Endothelial cell of hepatic sinusoid (primary cell): ENCODE measurements at regions not wholly inside any gene's neighbourhood (a gene's known extent, or its start where the extent isn't known, plus 50 kb on each side); places are given as distances from the start of the nearest gene placed in this dataset.

ENCODE experiments used
- in situ Hi-C: cut with HindIII; loops from 2 replicates; pipeline ENCODE4 v1.10.0; 2017; ENCODE audit warnings: low sequenced_read_pairs

DNA sequence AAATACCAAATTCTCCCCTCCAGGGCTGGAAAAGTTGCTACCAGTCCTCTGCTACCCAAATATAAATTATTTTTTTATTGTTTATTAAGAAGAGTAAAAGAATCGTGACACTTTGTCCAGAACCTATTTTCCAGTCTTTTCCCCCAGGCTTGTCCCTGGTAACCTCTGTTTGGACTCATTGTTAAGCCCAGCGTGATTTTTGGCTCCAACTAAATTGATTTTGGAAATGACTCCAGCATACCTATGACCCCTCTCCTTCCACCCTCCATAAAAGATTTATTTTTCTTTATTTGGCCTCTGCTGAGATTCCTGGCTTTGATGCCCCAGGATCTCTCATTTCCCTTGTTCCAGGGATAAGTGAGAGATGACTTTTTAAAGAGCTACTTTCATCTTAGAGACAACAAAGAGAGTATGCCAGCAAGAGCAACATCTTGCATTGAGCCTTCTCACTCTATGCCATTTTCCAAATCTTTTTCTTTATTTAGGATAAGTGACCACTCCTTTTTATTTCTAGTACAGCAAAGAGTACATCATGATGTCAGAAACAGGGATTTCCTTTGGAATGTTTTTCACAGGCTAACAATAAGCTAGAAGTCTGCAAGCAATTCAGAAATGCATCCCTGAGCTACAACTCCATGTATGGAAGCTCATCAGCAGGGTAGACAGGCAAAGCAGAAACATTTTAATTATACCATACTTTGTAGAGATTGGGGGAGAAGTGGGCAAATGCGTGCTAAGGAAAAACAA is 75.8 kb downstream of the DAD1 start:
- in situ Hi-C loops, result no loop called here

DNA sequence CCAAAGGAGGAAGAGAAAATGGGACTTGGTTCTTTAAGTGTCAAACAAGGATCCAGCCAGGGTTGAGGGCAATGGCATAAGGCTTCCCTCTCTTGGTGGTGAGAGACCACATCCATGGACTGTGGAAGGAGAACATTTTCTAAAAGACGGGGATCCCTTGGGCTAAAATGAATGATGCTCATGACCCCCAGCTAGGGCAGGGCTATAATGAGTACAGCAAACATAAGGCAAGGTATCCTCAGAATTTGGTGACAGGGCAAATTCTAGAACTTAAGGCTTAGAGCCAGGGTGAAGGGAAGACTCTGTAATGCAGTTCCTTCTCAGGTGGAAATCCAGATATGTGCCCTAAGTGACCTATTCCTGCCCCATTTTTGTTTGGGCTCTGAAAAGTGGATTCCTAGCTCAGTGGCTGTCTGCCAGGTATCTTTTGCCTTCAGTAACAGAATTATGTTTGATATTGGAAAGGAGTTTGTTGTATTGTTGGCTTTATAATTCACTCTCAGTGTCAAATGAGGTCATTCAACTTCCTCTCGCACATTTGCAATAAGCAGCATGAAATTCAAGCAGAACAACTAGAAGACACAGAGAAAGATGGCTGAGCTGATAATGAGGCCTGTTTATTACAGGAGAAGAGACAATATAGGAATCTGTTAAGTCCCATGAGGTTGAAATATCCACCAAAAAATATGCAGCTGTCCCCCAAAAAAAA is 76.8 kb downstream of the DAD1 start:
- in situ Hi-C loops, result no loop called here

DNA sequence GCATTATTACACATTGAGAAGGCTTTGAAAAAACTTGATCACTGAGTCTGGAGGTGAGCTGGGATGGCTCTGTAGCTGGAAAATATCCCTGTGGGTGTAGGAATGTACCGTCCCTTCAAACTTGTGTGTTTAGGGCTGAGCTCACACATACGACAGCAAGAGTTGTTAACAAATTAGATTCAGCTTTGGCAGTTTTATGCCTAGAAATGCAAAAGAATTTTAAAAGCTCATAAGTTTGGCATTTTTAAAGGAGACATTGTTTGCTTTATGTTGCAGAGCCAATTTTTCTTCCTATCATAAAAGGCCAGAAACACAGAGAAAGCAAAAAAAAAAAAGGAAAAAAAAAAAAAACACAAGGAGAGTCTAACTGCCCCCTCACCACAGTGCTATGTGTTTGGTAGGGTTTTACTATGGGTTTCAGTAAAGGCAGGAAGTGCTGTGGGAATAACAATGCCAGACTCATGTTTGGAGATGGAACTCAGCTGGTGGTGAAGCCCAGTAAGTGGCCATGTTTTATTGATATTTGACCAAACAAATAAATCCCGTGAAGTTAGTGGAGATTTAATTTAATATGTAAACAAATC is 78.4 kb downstream of the DAD1 start:
- in situ Hi-C loops, result no loop called here

GRCh38 chr14:22509751-22510300 is 79.2 kb downstream of the DAD1 start:
- in situ Hi-C loops, result no loop called here

- in situ Hi-C loops, result no loop called here
Observed at GRCh38 chr14:22509036-22509709, 79.9 kb downstream of the DAD1 start.

GRCh38 chr14:22508662-22509035 is 80.4 kb downstream of the DAD1 start:
- in situ Hi-C loops, result no loop called here

DNA sequence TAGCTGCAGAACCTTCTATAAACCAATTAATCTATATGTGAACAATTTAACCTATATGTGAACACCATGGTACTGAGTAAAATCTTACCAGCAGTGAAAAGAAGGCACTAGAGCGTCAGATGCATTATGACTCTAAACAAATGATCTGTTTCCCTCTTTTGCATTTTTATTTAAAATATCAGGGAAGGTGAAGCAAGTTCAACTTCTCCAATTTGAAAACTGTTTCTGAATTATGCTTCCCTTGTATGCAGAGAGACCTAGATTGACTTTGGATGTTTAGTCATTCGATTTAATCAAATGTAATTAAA is 80.9 kb downstream of the DAD1 start:
- in situ Hi-C loops, result no loop called here

GRCh38 chr14:22506778-22507351 is 82.2 kb downstream of the DAD1 start:
- in situ Hi-C loops, result no loop called here

DNA sequence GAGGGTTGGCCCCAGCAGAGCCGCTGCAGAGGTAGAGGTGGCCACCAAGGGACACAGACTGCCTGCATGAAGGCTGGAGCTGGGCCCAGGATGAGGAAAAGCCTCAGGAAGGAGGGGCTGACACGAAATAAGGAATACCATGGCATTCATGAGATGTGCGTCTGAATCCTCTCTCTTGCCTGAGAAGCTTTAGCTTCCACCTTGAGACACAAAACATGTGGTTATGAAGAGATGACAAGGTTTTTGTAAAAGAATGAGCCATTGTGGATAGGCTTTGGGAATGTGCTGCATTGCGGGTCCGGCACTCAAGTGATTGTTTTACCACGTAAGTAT is 82.7 kb downstream of the DAD1 start:
- in situ Hi-C loops, result no loop called here

- in situ Hi-C loops, result no loop called here
Observed at GRCh38 chr14:22505697-22506377, 83.2 kb downstream of the DAD1 start.

DNA sequence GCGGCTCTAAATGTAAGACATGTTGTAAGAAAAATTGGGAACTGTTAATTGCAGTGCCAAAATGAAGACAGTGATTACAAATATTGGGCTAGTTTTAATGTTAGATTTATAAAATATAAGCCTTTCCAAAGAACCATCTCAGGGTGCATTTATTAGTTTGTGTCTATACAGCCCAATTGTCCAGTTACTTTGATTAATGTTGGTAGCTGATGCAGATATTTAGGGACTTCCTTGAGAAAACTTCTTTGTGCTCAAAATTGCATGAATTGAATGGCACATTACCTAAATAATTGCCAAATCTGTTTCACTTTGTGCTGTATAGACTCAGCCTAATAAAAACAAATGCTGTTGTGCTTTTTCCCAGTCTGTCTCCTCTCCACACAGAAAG is 83.7 kb downstream of the DAD1 start:
- in situ Hi-C loops, result no loop called here

- in situ Hi-C loops, result no loop called here
Observed at GRCh38 chr14:22502551-22502950, 86.5 kb downstream of the DAD1 start.

DNA sequence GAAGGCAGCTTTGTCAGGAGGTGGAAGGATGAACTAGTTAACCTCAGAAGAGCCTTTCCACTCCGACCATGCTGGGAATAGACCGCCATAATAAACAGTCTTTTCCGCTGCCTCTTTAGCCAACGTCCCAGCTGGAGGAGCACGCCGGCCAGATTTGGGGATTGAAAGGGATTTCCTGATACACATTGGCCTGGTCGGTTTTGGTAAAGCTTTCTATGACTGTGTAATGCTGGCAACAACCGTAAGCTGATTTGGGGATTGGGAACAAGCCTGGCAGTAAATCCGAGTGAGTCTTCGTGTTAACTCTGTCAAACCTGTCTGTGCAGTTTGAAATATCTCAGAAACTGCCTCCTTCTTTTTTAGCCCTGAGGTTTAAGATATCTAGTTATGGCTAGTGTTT is 87.0 kb downstream of the DAD1 start:
- in situ Hi-C loops, result no loop called here

- in situ Hi-C loops, result no loop called here
Observed at GRCh38 chr14:22500954-22501726, 87.9 kb downstream of the DAD1 start.

- in situ Hi-C loops, result no loop called here
Observed at GRCh38 chr14:22500525-22500924, 88.5 kb downstream of the DAD1 start.

- in situ Hi-C loops, result no loop called here
Observed at GRCh38 chr14:22497671-22498093, 91.3 kb downstream of the DAD1 start.

DNA sequence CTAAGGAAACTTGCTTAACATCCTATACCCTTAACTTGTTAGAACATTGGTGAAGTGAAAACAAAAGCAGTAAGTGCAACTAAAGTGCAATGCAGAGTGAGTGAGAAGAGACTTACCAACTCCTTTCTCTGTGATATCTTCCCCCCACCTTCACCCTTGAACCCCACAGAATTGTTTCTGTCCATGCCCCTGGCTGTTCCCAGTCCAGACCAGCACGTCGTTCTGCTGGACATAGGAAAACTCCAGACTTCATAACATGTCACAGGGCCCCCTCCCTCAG is 91.9 kb downstream of the DAD1 start:
- in situ Hi-C loops, result no loop called here

DNA sequence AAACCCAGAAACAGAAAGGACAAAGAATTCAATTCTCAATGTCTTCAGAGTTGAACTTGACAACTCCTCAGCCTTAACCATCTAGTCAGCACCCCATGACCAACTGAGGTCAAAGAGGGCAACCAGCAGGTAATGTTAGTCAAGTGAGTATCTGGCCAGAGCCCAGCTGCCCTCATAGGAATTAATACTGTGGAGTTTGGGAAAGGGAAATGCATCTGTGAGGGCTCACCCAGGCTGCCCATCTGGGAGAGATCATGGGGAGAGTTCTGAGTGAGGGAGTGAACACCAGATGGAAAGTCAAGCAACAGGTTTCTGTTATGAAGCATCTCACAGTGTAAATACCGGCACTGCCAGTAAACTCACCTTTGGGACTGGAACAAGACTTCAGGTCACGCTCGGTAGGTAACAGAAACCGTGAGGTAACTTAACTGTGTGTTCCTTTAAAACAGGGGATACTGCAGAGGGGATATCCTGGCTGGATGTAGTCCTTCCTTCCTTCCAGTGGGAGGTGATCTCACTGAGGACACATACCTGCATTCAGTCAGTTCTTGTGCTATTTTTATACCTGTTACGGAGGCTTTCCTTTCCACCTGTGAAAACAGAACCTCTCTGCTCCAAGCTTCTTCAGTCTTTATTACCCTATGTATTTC is 94.4 kb downstream of the DAD1 start:
- in situ Hi-C loops, result no loop called here

DNA sequence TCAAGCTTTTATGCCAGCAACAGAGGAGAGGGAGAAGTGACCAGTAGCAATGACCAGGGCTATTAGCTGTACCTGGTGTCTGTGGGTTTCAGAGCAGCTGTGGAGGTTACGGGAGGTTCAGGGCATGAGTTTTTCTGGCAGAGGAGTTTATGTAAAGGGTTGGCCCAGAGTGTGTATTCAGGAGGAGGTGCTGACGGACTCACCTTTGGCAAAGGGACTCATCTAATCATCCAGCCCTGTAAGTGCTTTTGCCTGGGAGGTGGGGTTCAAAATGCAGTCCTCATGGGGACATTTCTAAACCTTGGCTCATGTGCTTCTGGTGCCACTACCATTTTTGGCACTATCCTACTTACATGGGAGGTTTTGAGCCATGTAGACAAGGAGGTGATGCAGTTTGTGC is 95.3 kb downstream of the DAD1 start:
- in situ Hi-C loops, result no loop called here
